T-helper 1 cell treated with Interleukin-12 subunit alpha and Interleukin-12 subunit beta and Interleukin-4 antibody, amounts not matched to agents 30 μg/mL and 1 μg/mL, for 36 hours (primary cell): ENCODE measurements at regions not wholly inside any gene's neighbourhood (a gene's known extent, or its start where the extent isn't known, plus 50 kb on each side); places are given as distances from the start of the nearest gene placed in this dataset.

ENCODE experiments used
- H3K27ac Mint-ChIP-seq: one replicate; pipeline ENCODE4 v1.8.0; 2021; ENCODE audit warnings: mild to moderate bottlenecking, mixed read lengths
- H3K27me3 Mint-ChIP-seq: one replicate; pipeline ENCODE4 v1.8.0; 2021; ENCODE audit warnings: low read depth, mixed read lengths
- H3K36me3 Mint-ChIP-seq: one replicate; pipeline ENCODE4 v1.8.0; 2021; ENCODE audit warnings: low read depth, mixed read lengths
- H3K4me1 Mint-ChIP-seq: one replicate; pipeline ENCODE4 v1.8.0; 2021; ENCODE audit warnings: low read depth, mixed read lengths
- H3K4me3 Mint-ChIP-seq: one replicate; pipeline ENCODE4 v1.8.0; 2021; ENCODE audit warnings: mild to moderate bottlenecking, moderate library complexity, mixed read lengths
- H3K9me3 Mint-ChIP-seq: one replicate; pipeline ENCODE4 v1.8.0; 2021; ENCODE audit warnings: mixed read lengths

- H3K9me3 Mint-ChIP-seq = no peaks in the 10 kb centered on the region
- H3K36me3 Mint-ChIP-seq = no peaks in the 10 kb centered on the region
Observed at GRCh38 chr9:80285326-80285725, 713.6 kb downstream of the TLE4 start.

GRCh38 chr9:80282766-80283165 lies 711.0 kb downstream of the TLE4 start:
- no peak overlapping the region for H3K4me3 Mint-ChIP-seq
- no peaks in the 10 kb centered on the region for H3K27me3 Mint-ChIP-seq
- no peaks in the 10 kb centered on the region for H3K36me3 Mint-ChIP-seq
- no peaks in the 10 kb centered on the region for H3K9me3 Mint-ChIP-seq
- no peaks in the 10 kb centered on the region for H3K4me1 Mint-ChIP-seq
- no peak overlapping the region for H3K27ac Mint-ChIP-seq

More at GRCh38 chr9:80285326-80285725, 713.6 kb downstream of the TLE4 start:
- H3K27ac Mint-ChIP-seq = no peak overlapping the region
- no peaks in the 10 kb centered on the region for H3K27me3 Mint-ChIP-seq
- H3K4me3 Mint-ChIP-seq = no peak overlapping the region
- H3K4me1 Mint-ChIP-seq = no peaks in the 10 kb centered on the region

- no peaks in the 10 kb centered on the region for H3K36me3 Mint-ChIP-seq
- no peaks in the 10 kb centered on the region for H3K27me3 Mint-ChIP-seq
- no peaks in the 10 kb centered on the region for H3K4me1 Mint-ChIP-seq
- H3K9me3 Mint-ChIP-seq = peaks cover 18% of the 10 kb centered on the region
- H3K4me3 Mint-ChIP-seq = no peak overlapping the region
- no peak overlapping the region for H3K27ac Mint-ChIP-seq
Observed at GRCh38 chr9:80259079-80259478, 687.3 kb downstream of the TLE4 start.

GRCh38 chr9:80251778-80252177 lies 680.0 kb downstream of the TLE4 start:
- Mint-ChIP-seq H3K9me3 (peaks cover 17% of the 10 kb centered on the region), H3K36me3 (no peaks in the 10 kb centered on the region), H3K27me3 (no peaks in the 10 kb centered on the region), H3K4me3 (no peak overlapping the region), H3K4me1 (no peaks in the 10 kb centered on the region), H3K27ac (no peak overlapping the region)

- no peak overlapping the region for H3K27ac Mint-ChIP-seq
- H3K36me3 Mint-ChIP-seq = no peaks in the 10 kb centered on the region
- no peaks in the 10 kb centered on the region for H3K27me3 Mint-ChIP-seq
- no peaks in the 10 kb centered on the region for H3K4me1 Mint-ChIP-seq
- no peak overlapping the region for H3K4me3 Mint-ChIP-seq
- no peaks in the 10 kb centered on the region for H3K9me3 Mint-ChIP-seq
Observed at GRCh38 chr9:80242022-80242421, 670.3 kb downstream of the TLE4 start.

GRCh38 chr9:80235752-80236151 lies 664.0 kb downstream of the TLE4 start:
- Mint-ChIP-seq H3K4me1 (no peaks in the 10 kb centered on the region), H3K4me3 (no peak overlapping the region), H3K27ac (no peak overlapping the region), H3K27me3 (no peaks in the 10 kb centered on the region), H3K9me3 (peaks cover 9% of the 10 kb centered on the region), H3K36me3 (no peaks in the 10 kb centered on the region)

GRCh38 chr9:80233906-80234305 lies 662.1 kb downstream of the TLE4 start:
- Mint-ChIP-seq H3K27ac (no peak overlapping the region), H3K36me3 (no peaks in the 10 kb centered on the region), H3K4me1 (no peaks in the 10 kb centered on the region), H3K27me3 (no peaks in the 10 kb centered on the region), H3K9me3 (peaks cover 10% of the 10 kb centered on the region), H3K4me3 (no peak overlapping the region)

GRCh38 chr9:80233102-80233843 lies 661.5 kb downstream of the TLE4 start:
- peaks cover 10% of the 10 kb centered on the region for H3K9me3 Mint-ChIP-seq
- no peak overlapping the region for H3K27ac Mint-ChIP-seq
- H3K4me3 Mint-ChIP-seq = no peak overlapping the region
- no peaks in the 10 kb centered on the region for H3K27me3 Mint-ChIP-seq
- H3K36me3 Mint-ChIP-seq = no peaks in the 10 kb centered on the region
- H3K4me1 Mint-ChIP-seq = no peaks in the 10 kb centered on the region

- H3K27ac Mint-ChIP-seq = no peak overlapping the region
- H3K27me3 Mint-ChIP-seq = no peaks in the 10 kb centered on the region
- no peaks in the 10 kb centered on the region for H3K4me1 Mint-ChIP-seq
- H3K4me3 Mint-ChIP-seq = no peak overlapping the region
- no peaks in the 10 kb centered on the region for H3K36me3 Mint-ChIP-seq
- peaks cover 9% of the 10 kb centered on the region for H3K9me3 Mint-ChIP-seq
Observed at GRCh38 chr9:80231318-80232236, 659.8 kb downstream of the TLE4 start.

GRCh38 chr9:80223897-80224296 lies 652.1 kb downstream of the TLE4 start:
- Mint-ChIP-seq H3K9me3 (peaks cover 3% of the 10 kb centered on the region), H3K4me1 (no peaks in the 10 kb centered on the region), H3K4me3 (no peak overlapping the region), H3K27me3 (no peaks in the 10 kb centered on the region), H3K27ac (no peak overlapping the region), H3K36me3 (no peaks in the 10 kb centered on the region)

GRCh38 chr9:80222466-80223169 lies 650.9 kb downstream of the TLE4 start:
- Mint-ChIP-seq H3K9me3 (peaks cover 3% of the 10 kb centered on the region), H3K4me3 (no peak overlapping the region), H3K36me3 (no peaks in the 10 kb centered on the region), H3K4me1 (no peaks in the 10 kb centered on the region), H3K27ac (no peak overlapping the region), H3K27me3 (no peaks in the 10 kb centered on the region)

GRCh38 chr9:80218328-80218727 lies 646.6 kb downstream of the TLE4 start:
- Mint-ChIP-seq H3K36me3 (no peaks in the 10 kb centered on the region), H3K27me3 (no peaks in the 10 kb centered on the region), H3K27ac (no peak overlapping the region), H3K4me1 (no peaks in the 10 kb centered on the region), H3K9me3 (no peaks in the 10 kb centered on the region), H3K4me3 (no peak overlapping the region)

GRCh38 chr9:80213613-80214012 lies 641.8 kb downstream of the TLE4 start:
- H3K36me3 Mint-ChIP-seq = no peaks in the 10 kb centered on the region
- H3K27ac Mint-ChIP-seq = no peak overlapping the region
- H3K9me3 Mint-ChIP-seq = peaks cover 13% of the 10 kb centered on the region
- no peak overlapping the region for H3K4me3 Mint-ChIP-seq
- no peaks in the 10 kb centered on the region for H3K27me3 Mint-ChIP-seq
- no peaks in the 10 kb centered on the region for H3K4me1 Mint-ChIP-seq

- H3K27ac Mint-ChIP-seq = no peak overlapping the region
- H3K4me1 Mint-ChIP-seq = no peaks in the 10 kb centered on the region
- no peaks in the 10 kb centered on the region for H3K36me3 Mint-ChIP-seq
- H3K4me3 Mint-ChIP-seq = no peak overlapping the region
- H3K27me3 Mint-ChIP-seq = no peaks in the 10 kb centered on the region
- peaks cover 13% of the 10 kb centered on the region for H3K9me3 Mint-ChIP-seq
Observed at GRCh38 chr9:80208696-80209095, 636.9 kb downstream of the TLE4 start.
